ENCODE measurements at regions not wholly inside any gene's neighbourhood (a gene's known extent, or its start where the extent isn't known, plus 50 kb on each side); places are given as distances from the start of the nearest gene placed in this dataset.

- TF ChIP-seq, protein P1, sequence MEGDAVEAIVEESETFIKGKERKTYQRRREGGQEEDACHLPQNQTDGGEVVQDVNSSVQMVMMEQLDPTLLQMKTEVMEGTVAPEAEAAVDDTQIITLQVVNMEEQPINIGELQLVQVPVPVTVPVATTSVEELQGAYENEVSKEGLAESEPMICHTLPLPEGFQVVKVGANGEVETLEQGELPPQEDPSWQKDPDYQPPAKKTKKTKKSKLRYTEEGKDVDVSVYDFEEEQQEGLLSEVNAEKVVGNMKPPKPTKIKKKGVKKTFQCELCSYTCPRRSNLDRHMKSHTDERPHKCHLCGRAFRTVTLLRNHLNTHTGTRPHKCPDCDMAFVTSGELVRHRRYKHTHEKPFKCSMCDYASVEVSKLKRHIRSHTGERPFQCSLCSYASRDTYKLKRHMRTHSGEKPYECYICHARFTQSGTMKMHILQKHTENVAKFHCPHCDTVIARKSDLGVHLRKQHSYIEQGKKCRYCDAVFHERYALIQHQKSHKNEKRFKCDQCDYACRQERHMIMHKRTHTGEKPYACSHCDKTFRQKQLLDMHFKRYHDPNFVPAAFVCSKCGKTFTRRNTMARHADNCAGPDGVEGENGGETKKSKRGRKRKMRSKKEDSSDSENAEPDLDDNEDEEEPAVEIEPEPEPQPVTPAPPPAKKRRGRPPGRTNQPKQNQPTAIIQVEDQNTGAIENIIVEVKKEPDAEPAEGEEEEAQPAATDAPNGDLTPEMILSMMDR (IDR thresholded peaks at IDR 0.05; ENCODE audit: low read length) = no peak
- no peak for TF ChIP-seq EZH2 (IDR thresholded peaks at IDR 0.05; ENCODE audit: borderline replicate concordance, low read length)
Measured at GRCh38 chr6:150676344-150676743, 76.7 kb downstream of the PLEKHG1 start.
